ENCODE measurements at regions not wholly inside any gene's neighbourhood (a gene's known extent, or its start where the extent isn't known, plus 50 kb on each side); places are given as distances from the start of the nearest gene placed in this dataset.

GRCh38 chr9:118957585-118957984 is 411.6 kb downstream of the BRINP1 start:
- CTCF ChIA-PET: no interaction called here

DNA sequence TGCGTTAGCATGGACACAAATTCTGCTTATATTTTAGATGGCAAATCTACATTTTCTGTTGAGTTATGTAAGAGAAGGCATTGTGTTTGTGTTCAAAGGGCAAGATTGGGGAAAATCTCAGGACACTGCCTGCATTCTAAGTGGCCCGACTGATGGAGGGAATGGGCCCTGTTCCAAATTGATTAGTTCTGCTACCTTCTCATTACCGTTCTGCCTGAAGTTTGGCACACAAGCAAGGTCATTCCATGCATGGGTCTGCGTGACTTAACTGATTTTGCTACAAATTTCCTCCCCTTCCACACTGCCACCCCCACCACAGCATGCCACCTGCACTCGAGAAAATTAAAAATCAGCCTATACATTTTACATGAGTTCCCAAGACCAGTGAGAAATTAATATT is 409.9 kb downstream of the BRINP1 start:
- ChIA-PET POLR2A (no interaction called here), CTCF (no interaction called here)

More at GRCh38 chr9:118957585-118957984, 411.6 kb downstream of the BRINP1 start:
- POLR2A ChIA-PET: no interaction called here

DNA sequence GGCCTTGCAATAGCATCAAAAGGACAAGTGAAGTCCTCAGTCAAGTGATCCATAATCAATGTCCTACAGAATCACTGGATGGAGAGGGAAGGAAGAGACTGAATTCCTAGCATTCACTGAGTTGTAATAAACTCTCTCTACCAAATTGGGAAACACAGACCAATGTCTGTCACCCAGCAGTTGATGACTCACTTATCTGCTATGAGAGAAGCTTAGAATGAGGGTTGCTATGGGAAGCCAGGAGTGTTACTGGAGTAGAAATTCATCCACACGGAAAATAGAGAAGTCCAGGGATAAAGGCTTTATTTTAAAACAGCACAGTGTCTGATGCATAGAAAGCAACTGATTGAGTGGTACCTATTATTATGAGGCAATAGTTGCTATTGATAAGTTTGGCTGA is 407.4 kb downstream of the BRINP1 start:
- CTCF ChIA-PET: no interaction called here
- POLR2A ChIA-PET: no interaction called here

DNA sequence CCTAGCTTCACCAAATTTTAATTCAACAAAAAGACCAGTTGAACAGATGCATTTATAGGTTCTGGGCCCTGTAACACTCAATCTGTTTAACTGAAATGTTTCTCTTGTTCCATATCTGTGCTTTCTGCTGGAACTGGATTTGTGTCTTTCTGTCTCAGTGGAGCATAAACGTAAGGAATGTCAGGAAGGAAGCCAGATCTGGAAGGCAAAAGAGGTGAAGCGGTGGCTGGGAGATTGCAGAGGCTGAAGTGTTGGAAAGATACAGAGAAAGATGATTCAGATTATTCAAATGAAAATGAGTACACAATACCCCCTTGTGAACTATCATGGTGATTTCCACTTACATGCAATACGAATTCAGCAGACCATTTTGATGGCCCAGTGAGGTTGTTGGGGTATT is 406.8 kb downstream of the BRINP1 start:
- ChIA-PET CTCF (no interaction called here), POLR2A (no interaction called here)

DNA sequence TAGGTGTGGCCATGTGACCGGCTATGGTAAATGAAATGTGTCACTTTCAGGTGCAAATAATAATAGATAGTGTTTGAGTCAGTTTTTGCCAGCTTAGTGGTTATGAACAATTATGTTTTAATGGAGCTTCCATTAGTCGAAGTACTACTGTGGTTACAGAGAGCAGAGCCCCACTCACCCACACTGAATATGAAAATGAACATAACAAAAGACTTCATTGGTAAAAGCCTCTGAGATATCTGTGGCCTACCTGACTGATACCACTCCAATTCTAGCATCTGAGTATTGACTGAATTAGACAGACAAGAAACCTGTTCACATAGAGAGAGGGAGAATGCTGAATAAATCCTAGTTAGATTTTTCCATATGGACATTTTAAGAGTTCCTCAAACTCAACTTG is 405.6 kb downstream of the BRINP1 start:
- ChIA-PET POLR2A (no interaction called here), CTCF (no interaction called here)

DNA sequence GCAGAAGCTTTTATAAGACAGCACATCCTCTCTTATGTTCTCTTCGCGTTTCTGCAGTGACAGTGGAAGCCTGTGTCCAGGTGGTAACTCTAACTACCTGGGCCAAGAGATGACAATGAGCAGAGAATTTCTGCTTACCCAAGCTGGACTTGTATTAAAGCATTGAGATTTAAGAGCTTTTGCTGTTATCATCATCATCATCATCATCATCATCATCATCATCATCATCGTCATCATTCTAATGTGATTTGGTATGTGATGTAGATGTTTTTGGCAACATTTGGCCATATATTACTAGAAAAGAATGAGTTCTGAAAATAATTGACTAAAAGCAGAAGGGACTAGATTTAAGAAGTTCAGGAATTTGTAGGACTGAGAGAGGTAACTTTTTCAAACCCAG is 401.3 kb downstream of the BRINP1 start:
- CTCF ChIA-PET: no interaction called here
- POLR2A ChIA-PET: no interaction called here

- POLR2A ChIA-PET: no interaction called here
- CTCF ChIA-PET: no interaction called here
Measured at GRCh38 chr9:118975736-118976135, 393.5 kb downstream of the BRINP1 start.

DNA sequence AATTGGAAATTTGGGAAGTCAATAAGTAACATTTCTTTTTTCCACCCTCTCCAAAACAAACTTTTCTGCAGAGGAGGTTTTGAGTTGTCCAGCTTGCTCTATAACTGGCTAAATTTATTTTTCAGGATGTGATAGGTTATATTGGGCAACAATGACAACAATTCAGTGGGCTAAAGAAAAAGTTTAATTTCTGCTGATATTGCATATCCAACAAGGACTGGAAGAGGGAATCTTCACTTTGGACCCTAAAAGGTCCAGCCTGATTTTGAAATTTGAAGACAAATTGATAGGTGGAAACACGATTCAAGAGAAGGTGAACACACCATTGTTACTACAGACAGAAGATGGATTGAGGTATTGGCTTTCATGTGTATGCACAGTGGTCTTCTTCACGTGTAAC is 393.1 kb downstream of the BRINP1 start:
- CTCF ChIA-PET: no interaction called here
- POLR2A ChIA-PET: no interaction called here

- CTCF ChIA-PET: no interaction called here
Measured at GRCh38 chr9:118984607-118985006, 384.6 kb downstream of the BRINP1 start.

DNA sequence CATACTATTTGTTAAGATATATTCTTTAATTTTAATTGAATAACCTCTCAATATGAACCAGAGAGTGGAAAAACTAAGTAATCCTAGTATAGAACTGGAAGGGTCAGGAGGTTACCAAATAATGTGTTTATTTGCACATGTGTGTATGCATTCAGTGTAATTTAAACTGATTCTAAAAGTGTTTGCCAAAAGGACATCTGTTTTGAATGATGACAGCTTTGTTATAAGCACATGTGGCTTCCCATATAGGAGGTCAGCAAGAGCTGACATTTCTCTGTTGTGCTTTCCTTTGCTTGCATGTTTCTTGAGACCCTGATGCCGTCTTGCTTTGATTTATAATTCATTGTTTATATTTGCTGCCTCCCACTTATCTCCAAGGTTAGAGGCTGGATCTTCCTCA is 383.4 kb downstream of the BRINP1 start:
- ChIA-PET CTCF (no interaction called here), POLR2A (no interaction called here)

More at GRCh38 chr9:118984607-118985006, 384.6 kb downstream of the BRINP1 start:
- POLR2A ChIA-PET: no interaction called here

- ChIA-PET CTCF (no interaction called here), POLR2A (no interaction called here)
Measured at GRCh38 chr9:118987167-118987566, 382.1 kb downstream of the BRINP1 start.

DNA sequence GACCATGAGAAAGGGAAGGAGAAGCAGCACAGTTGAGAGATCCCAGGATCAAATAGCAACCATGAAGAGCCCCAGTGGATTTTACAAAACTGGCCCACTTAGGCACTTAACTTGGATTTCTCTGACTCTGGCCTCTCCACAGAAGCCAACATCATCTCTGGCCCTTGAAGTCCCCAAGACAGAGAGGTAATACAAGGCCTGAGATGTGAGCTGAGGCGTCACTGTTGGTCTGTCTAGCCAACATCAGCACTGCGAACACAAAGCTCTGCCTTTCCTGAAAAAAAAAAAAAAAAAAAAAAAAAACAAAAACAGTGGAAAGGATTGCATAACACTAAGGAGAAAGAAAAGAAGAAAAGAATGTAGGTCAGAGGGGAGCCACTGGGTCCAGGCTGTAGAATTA is 378.3 kb downstream of the BRINP1 start:
- POLR2A ChIA-PET: no interaction called here

DNA sequence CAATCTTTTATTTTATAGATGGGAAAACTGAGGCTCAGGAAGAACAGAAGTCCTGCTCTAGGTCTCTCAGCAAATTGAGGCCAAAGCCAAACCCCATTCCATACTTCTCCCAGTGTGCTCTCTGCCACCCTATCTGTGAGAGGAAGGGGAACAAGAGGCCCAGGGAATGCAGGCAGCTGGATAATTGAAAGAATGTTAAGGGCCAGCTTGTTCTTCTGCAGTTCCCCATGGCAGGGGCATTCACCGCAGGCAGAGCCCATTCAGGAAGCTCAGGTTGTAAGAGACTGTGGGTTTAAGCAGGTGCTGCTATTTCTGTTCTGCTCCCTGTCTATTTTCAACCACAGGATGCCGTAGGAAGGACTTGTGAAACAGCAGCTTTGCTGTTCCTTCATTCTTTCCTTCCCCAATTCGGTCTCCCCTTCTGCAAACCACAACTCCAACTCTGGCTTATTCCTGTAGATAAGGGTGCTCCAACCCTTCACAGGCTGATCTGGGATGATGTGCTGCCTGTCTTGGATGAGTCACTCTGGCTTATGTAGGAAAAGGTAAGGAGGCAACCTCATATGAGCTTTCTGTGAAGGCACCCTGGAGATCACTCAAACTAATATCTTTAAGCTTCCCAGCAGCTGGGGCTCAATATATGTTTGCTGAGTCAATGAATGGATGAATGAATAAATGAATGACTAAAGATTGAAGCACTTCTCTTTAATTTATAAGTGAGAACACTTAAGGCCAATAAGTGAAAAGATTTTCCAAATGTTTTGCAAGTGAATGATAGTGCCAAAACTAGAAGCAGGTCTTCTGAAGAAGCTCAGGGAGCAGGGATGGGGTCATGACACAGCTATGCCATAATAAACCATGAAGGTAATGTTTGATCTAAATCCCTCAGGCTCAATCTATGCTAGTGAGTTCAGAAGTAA is 377.6 kb downstream of the BRINP1 start:
- ChIA-PET CTCF (no interaction called here), POLR2A (no interaction called here)

More for the DNA sequence above, 378.3 kb downstream of the BRINP1 start:
- CTCF ChIA-PET: no interaction called here

DNA sequence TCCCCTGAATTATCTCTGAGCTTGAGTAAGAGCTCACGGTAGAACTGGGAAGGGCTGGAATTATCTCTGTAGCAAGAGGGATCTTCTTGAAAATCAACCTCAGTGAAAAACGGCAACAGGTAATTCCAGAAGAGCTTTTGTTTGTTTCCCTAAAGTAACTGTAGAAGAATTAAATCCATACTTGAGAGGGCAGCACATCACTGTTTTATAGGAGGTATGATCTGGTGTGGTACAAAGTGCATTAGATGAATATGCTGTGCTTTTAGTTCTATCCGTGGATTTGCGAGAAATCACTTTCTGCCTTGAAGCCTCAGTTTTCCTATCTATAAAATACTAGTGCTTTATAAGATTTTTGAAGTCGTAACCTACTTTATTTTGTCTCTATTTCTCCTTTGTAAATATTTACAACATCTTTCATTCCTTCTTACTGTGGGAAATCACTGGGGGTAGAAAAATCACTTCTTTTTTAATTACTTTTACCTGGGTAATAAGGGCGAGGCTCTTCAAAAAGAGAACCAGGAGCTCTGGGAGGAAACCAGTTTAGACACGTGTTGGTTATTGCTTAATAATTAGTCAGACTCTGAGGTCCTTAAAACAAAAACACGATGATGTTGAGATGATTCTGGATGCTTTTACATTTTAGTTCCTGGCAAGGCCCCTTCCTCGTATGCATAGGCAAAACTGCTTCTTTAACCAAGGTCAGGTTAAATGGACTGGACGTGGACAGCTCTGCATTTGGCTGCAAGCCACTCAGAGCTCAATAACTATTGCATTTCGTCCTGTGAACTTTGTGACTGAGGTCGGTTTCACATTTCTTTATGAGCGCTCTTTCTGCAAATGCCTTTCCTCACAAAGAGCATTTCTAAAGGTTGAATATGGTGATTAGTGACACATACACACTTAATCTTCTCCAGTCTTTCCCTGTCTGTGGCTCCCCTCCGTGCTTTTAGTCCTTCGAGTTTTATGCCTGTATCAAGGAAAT is 376.1 kb downstream of the BRINP1 start:
- CTCF ChIA-PET: no interaction called here
- POLR2A ChIA-PET: no interaction called here

DNA sequence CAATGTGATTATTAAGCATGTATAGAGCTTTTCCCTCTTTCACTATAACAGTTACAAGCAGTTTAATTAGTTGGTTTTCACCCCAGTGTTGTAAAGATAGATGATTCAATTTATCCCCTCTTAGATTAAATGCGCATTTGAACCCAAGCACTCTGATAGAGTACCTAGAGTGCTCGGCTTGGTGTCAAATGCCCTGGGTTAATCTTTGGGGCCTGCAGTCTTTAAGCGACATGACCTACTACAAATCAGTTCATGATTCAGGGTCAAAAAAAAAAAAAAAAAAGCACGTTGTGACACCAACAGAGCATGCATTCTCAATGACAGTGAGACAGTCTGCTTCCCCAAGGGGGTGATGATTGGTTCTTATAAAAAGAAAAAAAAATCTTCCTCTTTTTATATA is 375.3 kb downstream of the BRINP1 start:
- CTCF ChIA-PET: no interaction called here
- POLR2A ChIA-PET: no interaction called here

GRCh38 chr9:119002491-119002890 is 366.7 kb downstream of the BRINP1 start:
- POLR2A ChIA-PET: no interaction called here

GRCh38 chr9:119003201-119003611 is 366.0 kb downstream of the BRINP1 start:
- ChIA-PET CTCF (no interaction called here), POLR2A (no interaction called here)

More at GRCh38 chr9:119002491-119002890, 366.7 kb downstream of the BRINP1 start:
- CTCF ChIA-PET: no interaction called here

DNA sequence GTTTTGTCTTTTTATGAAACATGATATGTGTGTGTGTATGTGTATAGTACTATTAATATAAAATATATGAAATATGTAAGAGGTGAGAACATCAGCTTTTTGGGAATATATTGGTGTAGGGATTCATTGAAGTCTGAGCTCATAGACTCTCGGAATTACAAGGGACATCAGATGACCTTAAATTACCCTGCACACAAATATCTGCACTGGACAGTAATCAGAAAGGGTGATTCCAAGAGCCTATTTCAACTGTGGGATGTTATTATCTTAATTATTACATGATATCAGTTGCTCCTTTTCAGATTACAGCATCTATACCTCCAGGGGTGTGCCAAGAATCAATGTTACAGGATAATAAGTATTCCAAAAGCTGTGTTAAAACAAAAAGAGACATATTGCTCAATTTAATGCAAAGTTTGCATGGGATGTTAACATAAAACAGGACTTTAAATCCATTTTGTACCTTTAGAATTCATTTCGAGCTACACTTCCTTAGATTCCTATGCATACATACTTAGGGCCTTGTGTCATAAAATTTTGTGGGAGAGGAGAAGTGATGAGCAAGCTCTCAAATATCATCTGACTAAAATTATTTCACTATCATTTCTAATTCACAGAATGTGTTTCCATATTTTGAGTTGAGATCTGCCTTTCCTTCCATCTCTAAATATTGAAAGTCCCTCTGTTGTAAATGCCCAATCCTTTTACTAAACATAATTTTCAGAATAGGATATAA is 365.2 kb downstream of the BRINP1 start:
- CTCF ChIA-PET: no interaction called here

DNA sequence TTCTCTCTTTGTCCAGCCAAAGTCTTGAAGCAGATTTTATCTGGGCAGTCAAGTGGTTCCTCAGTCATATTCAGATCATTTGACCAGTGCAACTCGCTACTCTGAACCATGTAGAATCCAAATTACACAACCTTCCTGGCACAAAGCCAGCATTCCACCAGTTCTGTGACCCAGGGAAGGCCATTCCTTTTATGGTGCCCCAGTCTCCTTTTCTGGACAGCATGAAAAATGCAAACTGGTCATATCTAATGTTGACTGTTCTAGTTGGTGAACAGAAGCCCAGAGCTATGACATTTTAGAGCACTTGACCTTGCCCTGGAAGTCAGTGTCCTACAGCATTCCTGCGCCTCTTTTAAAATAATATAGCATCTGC is 364.6 kb downstream of the BRINP1 start:
- ChIA-PET CTCF (no interaction called here), POLR2A (no interaction called here)

More for the DNA sequence above, 365.2 kb downstream of the BRINP1 start:
- POLR2A ChIA-PET: no interaction called here

- ChIA-PET CTCF (no interaction called here), POLR2A (no interaction called here)
Measured at GRCh38 chr9:119005162-119005561, 364.1 kb downstream of the BRINP1 start.
